T-helper 2 cell treated with Interferon-gamma antibody and Interleukin-4, amounts not matched to agents 100 ng/mL and 5 ng/mL, for 36 hours (primary cell): ENCODE measurements at regions not wholly inside any gene's neighbourhood (a gene's known extent, or its start where the extent isn't known, plus 50 kb on each side); places are given as distances from the start of the nearest gene placed in this dataset.

Experiments
- intact Hi-C: fragments of 100-400 bp; cut with micrococcal nuclease; formaldehyde crosslinking; loops from one replicate; pipeline ENCODE4 v1.15.1; 2023

- intact Hi-C loops: no loop called here
Measured at GRCh38 chr10:107767185-107767584, 602.7 kb upstream of the SORCS1 start.

GRCh38 chr10:107754814-107755213 lies 590.3 kb upstream of the SORCS1 start:
- intact Hi-C loops: no loop called here

- intact Hi-C loops: no loop called here
Measured at GRCh38 chr10:107749235-107749634, 584.7 kb upstream of the SORCS1 start.

GRCh38 chr10:107747851-107748250 lies 583.3 kb upstream of the SORCS1 start:
- intact Hi-C loops: no loop called here

- intact Hi-C loops: no loop called here
Measured at GRCh38 chr10:107741971-107742370, 577.5 kb upstream of the SORCS1 start.

- intact Hi-C loops: no loop called here
Measured at GRCh38 chr10:107740962-107741690, 576.6 kb upstream of the SORCS1 start.

- intact Hi-C loops: no loop called here
Measured at GRCh38 chr10:107739951-107740350, 575.4 kb upstream of the SORCS1 start.

- intact Hi-C loops: no loop called here
Measured at GRCh38 chr10:107733328-107734130, 569.0 kb upstream of the SORCS1 start.

- intact Hi-C loops: no loop called here
Measured at GRCh38 chr10:107732045-107732444, 567.5 kb upstream of the SORCS1 start.

GRCh38 chr10:107728807-107729206 lies 564.3 kb upstream of the SORCS1 start:
- intact Hi-C loops: no loop called here

- intact Hi-C loops: no loop called here
Measured at GRCh38 chr10:107727767-107728317, 563.3 kb upstream of the SORCS1 start.

GRCh38 chr10:107718864-107719263 lies 554.4 kb upstream of the SORCS1 start:
- intact Hi-C loops: no loop called here

GRCh38 chr10:107717046-107717445 lies 552.5 kb upstream of the SORCS1 start:
- intact Hi-C loops: no loop called here

GRCh38 chr10:107715565-107715964 lies 551.1 kb upstream of the SORCS1 start:
- intact Hi-C loops: no loop called here

- intact Hi-C loops: no loop called here
Measured at GRCh38 chr10:107708981-107709380, 544.5 kb upstream of the SORCS1 start.

GRCh38 chr10:107706096-107706725 lies 541.7 kb upstream of the SORCS1 start:
- intact Hi-C loops: no loop called here

GRCh38 chr10:107701943-107702342 lies 537.4 kb upstream of the SORCS1 start:
- intact Hi-C loops: no loop called here

- intact Hi-C loops: no loop called here
Measured at GRCh38 chr10:107692072-107692471, 527.6 kb upstream of the SORCS1 start.

- intact Hi-C loops: loop anchor here (10.0 kb wide), 1 partner anchor 65 kb away; no protein-coding TSS in a partner anchor
Measured at GRCh38 chr10:107689323-107689722, 524.8 kb upstream of the SORCS1 start.

- intact Hi-C loops: loop anchor here (10.0 kb wide), 1 partner anchor 63 kb away; no protein-coding TSS in a partner anchor
Measured at GRCh38 chr10:107687701-107688100, 523.2 kb upstream of the SORCS1 start.

GRCh38 chr10:107686095-107686494 lies 521.6 kb upstream of the SORCS1 start:
- intact Hi-C loops: loop anchor here (10.0 kb wide), 1 partner anchor 61 kb away; no protein-coding TSS in a partner anchor

GRCh38 chr10:107671960-107672359 lies 507.5 kb upstream of the SORCS1 start:
- intact Hi-C loops: no loop called here
